ENCODE measurements at regions not wholly inside any gene's neighbourhood (a gene's known extent, or its start where the extent isn't known, plus 50 kb on each side); places are given as distances from the start of the nearest gene placed in this dataset.

DNA sequence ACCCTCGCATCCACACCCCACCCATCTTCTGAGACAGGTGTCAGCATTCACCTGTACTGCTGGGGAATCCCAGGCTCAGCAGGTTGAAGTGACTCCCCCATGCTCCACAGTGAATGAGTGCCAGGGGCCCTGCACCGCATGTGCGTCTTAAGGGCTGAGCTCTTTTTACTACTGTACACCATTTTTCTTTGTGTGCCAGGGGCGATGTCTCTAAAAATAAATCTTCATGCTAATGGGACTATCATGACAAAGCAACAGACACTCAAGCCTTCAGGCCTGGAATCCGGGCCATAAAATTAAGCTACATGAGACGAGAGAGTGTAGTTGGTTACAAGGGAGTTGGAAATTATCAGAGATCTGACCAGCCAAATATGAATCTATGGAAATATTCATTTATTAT is 294.8 kb downstream of the LPIN1 start:
- Mint-ChIP-seq H3K4me1 (ENCODE audit: low read depth, unreplicated experiment) (no peaks in the 10 kb centered on the region), H3K9me3 (ENCODE audit: unreplicated experiment) (peaks cover 3% of the 10 kb centered on the region), H3K27ac (ENCODE audit: unreplicated experiment) (no peak overlapping the region), H3K4me3 (ENCODE audit: unreplicated experiment) (no peak overlapping the region), H3K36me3 (ENCODE audit: unreplicated experiment) (no peaks in the 10 kb centered on the region), H3K27me3 (ENCODE audit: unreplicated experiment) (no peaks in the 10 kb centered on the region)
- TF ChIP-seq CTCF (IDR thresholded peaks at IDR 0.05; ENCODE audit: partially characterized antibody, unreplicated experiment), result no peak
- no peak for DNase-seq

DNA sequence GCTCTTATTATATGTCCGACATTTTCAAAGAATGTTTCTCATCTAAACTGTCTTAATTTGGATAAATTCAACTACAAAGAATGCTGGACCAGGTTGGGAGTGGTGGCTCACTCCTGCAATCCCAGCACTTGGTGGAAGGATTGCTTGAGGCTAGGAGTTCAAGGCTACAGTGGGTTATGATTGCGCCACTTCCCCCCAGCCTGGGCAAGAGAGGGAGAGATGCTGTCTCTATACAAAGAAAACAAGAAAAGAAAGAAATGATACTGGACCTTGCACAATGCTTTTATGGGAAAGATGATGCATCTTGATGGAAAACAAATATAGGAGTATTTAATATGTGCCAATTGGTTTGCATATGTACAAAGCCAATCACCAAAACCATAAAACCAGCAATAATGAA is 296.7 kb downstream of the LPIN1 start:
- H3K36me3 Mint-ChIP-seq (ENCODE audit: unreplicated experiment), result no peaks in the 10 kb centered on the region
- no peak for TF ChIP-seq CTCF (IDR thresholded peaks at IDR 0.05; ENCODE audit: partially characterized antibody, unreplicated experiment)
- H3K27me3 Mint-ChIP-seq (ENCODE audit: unreplicated experiment), result peaks cover 2% of the 10 kb centered on the region
- no peaks in the 10 kb centered on the region for H3K4me1 Mint-ChIP-seq (ENCODE audit: low read depth, unreplicated experiment)
- no peak overlapping the region for H3K4me3 Mint-ChIP-seq (ENCODE audit: unreplicated experiment)
- H3K9me3 Mint-ChIP-seq (ENCODE audit: unreplicated experiment), result no peaks in the 10 kb centered on the region
- DNase-seq, result no peak
- H3K27ac Mint-ChIP-seq (ENCODE audit: unreplicated experiment), result no peak overlapping the region

DNA sequence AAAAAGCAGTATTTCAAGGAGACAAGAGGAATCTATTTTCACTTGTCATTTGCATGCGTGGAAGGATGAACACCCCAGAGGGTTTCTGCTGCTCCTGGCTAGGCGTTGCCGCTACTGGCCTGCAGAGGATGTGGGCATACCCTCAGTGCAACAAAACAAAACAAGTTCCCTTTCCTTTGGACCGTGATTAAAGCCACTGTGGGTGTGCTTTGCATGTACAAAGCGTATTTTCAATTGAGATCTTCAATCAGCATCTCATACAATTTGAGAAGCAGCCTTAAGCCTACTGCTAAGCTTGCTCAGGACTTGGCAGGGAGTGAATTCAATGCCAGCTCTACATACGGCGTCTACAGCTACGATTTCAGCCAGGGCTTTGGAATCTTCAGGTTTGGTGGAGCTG is 298.4 kb downstream of the LPIN1 start:
- TF ChIP-seq CTCF (IDR thresholded peaks at IDR 0.05; ENCODE audit: partially characterized antibody, unreplicated experiment), result no peak
- no peaks in the 10 kb centered on the region for H3K9me3 Mint-ChIP-seq (ENCODE audit: unreplicated experiment)
- H3K27ac Mint-ChIP-seq (ENCODE audit: unreplicated experiment), result no peak overlapping the region
- no peak for DNase-seq
- H3K4me1 Mint-ChIP-seq (ENCODE audit: low read depth, unreplicated experiment), result no peaks in the 10 kb centered on the region
- peaks cover 2% of the 10 kb centered on the region for H3K27me3 Mint-ChIP-seq (ENCODE audit: unreplicated experiment)
- H3K4me3 Mint-ChIP-seq (ENCODE audit: unreplicated experiment), result no peak overlapping the region
- no peaks in the 10 kb centered on the region for H3K36me3 Mint-ChIP-seq (ENCODE audit: unreplicated experiment)

DNA sequence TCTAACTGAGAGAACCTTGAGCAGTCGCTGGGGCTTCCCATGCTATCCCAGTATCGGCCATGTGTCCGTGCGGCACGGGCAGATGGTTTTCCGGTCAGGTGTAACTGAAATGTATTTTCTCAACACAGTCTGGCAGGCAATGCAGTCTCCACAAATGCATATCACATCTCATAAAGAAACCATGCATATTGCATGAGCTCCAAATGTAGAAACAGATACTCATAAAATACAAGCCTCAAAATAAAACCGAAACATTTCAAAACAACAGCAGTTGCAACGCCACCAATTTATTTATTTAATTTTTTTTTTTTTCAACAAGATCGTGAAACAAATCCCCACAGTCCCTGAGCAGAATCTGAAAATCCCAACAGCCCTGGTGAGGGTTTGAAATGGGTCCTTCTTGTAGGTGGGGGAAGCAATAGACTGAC is 299.4 kb downstream of the LPIN1 start:
- DNase-seq, result no peak
- no peak for TF ChIP-seq CTCF (IDR thresholded peaks at IDR 0.05; ENCODE audit: partially characterized antibody, unreplicated experiment)
- Mint-ChIP-seq H3K36me3 (ENCODE audit: unreplicated experiment) (no peaks in the 10 kb centered on the region), H3K9me3 (ENCODE audit: unreplicated experiment) (no peaks in the 10 kb centered on the region), H3K4me1 (ENCODE audit: low read depth, unreplicated experiment) (no peaks in the 10 kb centered on the region), H3K27me3 (ENCODE audit: unreplicated experiment) (peaks cover 2% of the 10 kb centered on the region), H3K27ac (ENCODE audit: unreplicated experiment) (no peak overlapping the region), H3K4me3 (ENCODE audit: unreplicated experiment) (no peak overlapping the region)

- H3K4me1 Mint-ChIP-seq (ENCODE audit: low read depth, unreplicated experiment), result no peaks in the 10 kb centered on the region
- H3K4me3 Mint-ChIP-seq (ENCODE audit: unreplicated experiment), result no peak overlapping the region
- no peak overlapping the region for H3K27ac Mint-ChIP-seq (ENCODE audit: unreplicated experiment)
- no peaks in the 10 kb centered on the region for H3K36me3 Mint-ChIP-seq (ENCODE audit: unreplicated experiment)
- DNase-seq, result no peak
- no peak for TF ChIP-seq CTCF (IDR thresholded peaks at IDR 0.05; ENCODE audit: partially characterized antibody, unreplicated experiment)
- H3K9me3 Mint-ChIP-seq (ENCODE audit: unreplicated experiment), result no peaks in the 10 kb centered on the region
- peaks cover 2% of the 10 kb centered on the region for H3K27me3 Mint-ChIP-seq (ENCODE audit: unreplicated experiment)
Measured at GRCh38 chr2:12046641-12047040, 300.2 kb downstream of the LPIN1 start.
